HL-60 (cell line): ENCODE measurements at regions not wholly inside any gene's neighbourhood (a gene's known extent, or its start where the extent isn't known, plus 50 kb on each side); places are given as distances from the start of the nearest gene placed in this dataset.

Experiments
- DNase-seq, 2 experiments: peaks; one replicate each; pipeline ENCODE4 v3.0.0-alpha.2; 2010 to 2020; ENCODE audit warnings: low read depth in 1 of 2, low spot score in 1 of 2
- H3K27ac ChIP-seq: fragments of 250-450 bp; sonication (Bioruptor Pico); replicated peaks from 2 replicates; pipeline ENCODE4 v1.5.1; 2020; ENCODE audit warnings: mild to moderate bottlenecking, moderate library complexity
- H3K27me3 ChIP-seq: fragments of 250-450 bp; sonication (Bioruptor Pico); 2 replicates; pipeline ENCODE4 v1.5.1; 2021; ENCODE audit warnings: mild to moderate bottlenecking, moderate library complexity; ENCODE audit not compliant: insufficient read depth, poor library complexity, severe bottlenecking
- H3K4me3 ChIP-seq: replicated peaks from 2 replicates; pipeline ENCODE4 v1.5.1; 2011; ENCODE audit warnings: mild to moderate bottlenecking, control low read depth, low read length; ENCODE audit not compliant: insufficient read depth
- CTCF ChIP-seq: IDR thresholded peaks from one replicate; pipeline ENCODE4 v1.5.1; 2011; ENCODE audit warnings: low read length, control low read depth, inconsistent platforms; ENCODE audit not compliant: insufficient read depth
- GABPA ChIP-seq: IDR thresholded peaks from 2 replicates; pipeline ENCODE4 v1.6.1; 2012; ENCODE audit warnings: low read depth
- POLR2AphosphoS5 ChIP-seq: IDR thresholded peaks from 2 replicates; pipeline ENCODE4 v1.6.1; 2012; ENCODE audit warnings: low read depth
- SPI1 ChIP-seq: IDR thresholded peaks from 2 replicates; pipeline ENCODE4 v1.6.1; 2012; ENCODE audit warnings: low read depth, mild to moderate bottlenecking, borderline replicate concordance
- TF ChIP-seq, protein P1 (sequence below): IDR thresholded peaks from 2 replicates; pipeline ENCODE4 v1.6.1; 2012; ENCODE audit warnings: low read depth; ENCODE audit not compliant: insufficient replicate concordance

- no peak overlapping the region for H3K27ac ChIP-seq
- no peak overlapping the region for H3K4me3 ChIP-seq
- TF ChIP-seq CTCF, result no peak
- TF ChIP-seq SPI1, result no peak
- TF ChIP-seq, protein P1, sequence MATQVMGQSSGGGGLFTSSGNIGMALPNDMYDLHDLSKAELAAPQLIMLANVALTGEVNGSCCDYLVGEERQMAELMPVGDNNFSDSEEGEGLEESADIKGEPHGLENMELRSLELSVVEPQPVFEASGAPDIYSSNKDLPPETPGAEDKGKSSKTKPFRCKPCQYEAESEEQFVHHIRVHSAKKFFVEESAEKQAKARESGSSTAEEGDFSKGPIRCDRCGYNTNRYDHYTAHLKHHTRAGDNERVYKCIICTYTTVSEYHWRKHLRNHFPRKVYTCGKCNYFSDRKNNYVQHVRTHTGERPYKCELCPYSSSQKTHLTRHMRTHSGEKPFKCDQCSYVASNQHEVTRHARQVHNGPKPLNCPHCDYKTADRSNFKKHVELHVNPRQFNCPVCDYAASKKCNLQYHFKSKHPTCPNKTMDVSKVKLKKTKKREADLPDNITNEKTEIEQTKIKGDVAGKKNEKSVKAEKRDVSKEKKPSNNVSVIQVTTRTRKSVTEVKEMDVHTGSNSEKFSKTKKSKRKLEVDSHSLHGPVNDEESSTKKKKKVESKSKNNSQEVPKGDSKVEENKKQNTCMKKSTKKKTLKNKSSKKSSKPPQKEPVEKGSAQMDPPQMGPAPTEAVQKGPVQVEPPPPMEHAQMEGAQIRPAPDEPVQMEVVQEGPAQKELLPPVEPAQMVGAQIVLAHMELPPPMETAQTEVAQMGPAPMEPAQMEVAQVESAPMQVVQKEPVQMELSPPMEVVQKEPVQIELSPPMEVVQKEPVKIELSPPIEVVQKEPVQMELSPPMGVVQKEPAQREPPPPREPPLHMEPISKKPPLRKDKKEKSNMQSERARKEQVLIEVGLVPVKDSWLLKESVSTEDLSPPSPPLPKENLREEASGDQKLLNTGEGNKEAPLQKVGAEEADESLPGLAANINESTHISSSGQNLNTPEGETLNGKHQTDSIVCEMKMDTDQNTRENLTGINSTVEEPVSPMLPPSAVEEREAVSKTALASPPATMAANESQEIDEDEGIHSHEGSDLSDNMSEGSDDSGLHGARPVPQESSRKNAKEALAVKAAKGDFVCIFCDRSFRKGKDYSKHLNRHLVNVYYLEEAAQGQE, result no peak
- no peak for TF ChIP-seq GABPA
- no peaks in the 10 kb centered on the region for H3K27me3 ChIP-seq
- DNase-seq, result no peak
Measured at GRCh38 chr20:51233345-51233744, 210.4 kb upstream of the KCNG1 start.

DNA sequence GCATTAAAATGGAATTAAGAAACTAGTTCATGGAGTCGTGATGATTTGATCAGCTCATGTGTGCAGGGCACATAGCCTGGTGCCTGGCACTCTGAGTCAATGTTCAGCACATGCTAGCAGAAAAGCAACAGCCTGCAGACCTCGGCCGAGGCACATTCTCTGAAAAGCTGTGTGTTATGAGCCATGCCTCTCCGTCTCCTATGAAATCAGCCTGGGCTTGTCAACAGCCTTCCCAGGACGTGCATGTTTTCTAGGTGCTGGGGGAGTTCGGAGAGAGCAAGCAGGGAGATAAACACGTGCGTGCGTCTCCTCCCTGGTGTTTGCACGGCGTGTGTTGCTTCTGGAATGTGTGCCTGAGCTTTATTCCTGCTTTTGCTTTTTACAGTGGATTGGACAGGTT, 207.8 kb upstream of the KCNG1 start:
- H3K27ac ChIP-seq, result no peak overlapping the region
- TF ChIP-seq, protein P1, result no peak
- no peak for TF ChIP-seq SPI1
- TF ChIP-seq CTCF, result no peak
- no peak for TF ChIP-seq POLR2AphosphoS5
- TF ChIP-seq GABPA, result no peak
- DNase-seq, result no peak
- no peak overlapping the region for H3K4me3 ChIP-seq
- no peaks in the 10 kb centered on the region for H3K27me3 ChIP-seq

- DNase-seq, result no peak
- H3K27me3 ChIP-seq, result no peaks in the 10 kb centered on the region
- TF ChIP-seq CTCF (no peak), GABPA (no peak), SPI1 (no peak), POLR2AphosphoS5 (no peak)
- TF ChIP-seq, protein P1, result no peak
Measured at GRCh38 chr20:51228763-51229162, 205.9 kb upstream of the KCNG1 start.

More at GRCh38 chr20:51228763-51229162, 205.9 kb upstream of the KCNG1 start:
- no peak overlapping the region for H3K27ac ChIP-seq
- H3K4me3 ChIP-seq, result no peak overlapping the region
